CD4-positive, alpha-beta T cell (primary cell): ENCODE measurements at regions not wholly inside any gene's neighbourhood (a gene's known extent, or its start where the extent isn't known, plus 50 kb on each side); places are given as distances from the start of the nearest gene placed in this dataset.

Experiments used
- ATAC-seq: fragments of 200-7000 bp; cut with Tn5 transposase; one replicate; pipeline ENCODE4 v1.10.0; 2022; ENCODE audit warnings: mild to moderate bottlenecking; ENCODE audit not compliant: poor library complexity
- CTCF ChIA-PET: fragments of 350-600 bp; sonication (Branson Sonifier 250); formaldehyde crosslinking; loops from one replicate; lab custom pipeline; 2021; ENCODE audit warnings: antibody characterized with exemption, inconsistent platforms; lab: Charles Lee
- POLR2A ChIA-PET: fragments of 350-600 bp; sonication (Branson Sonifier 250); formaldehyde crosslinking; loops from one replicate; lab custom pipeline; 2021; ENCODE audit warnings: antibody characterized with exemption, inconsistent platforms; lab: Charles Lee
- DNase-seq, 14 experiments: peaks; one replicate each; pipeline ENCODE4 v3.0.0-alpha.2; 2013 to 2020; ENCODE audit warnings: mixed read lengths in 2 of 14
- H3K27ac ChIP-seq, 2 donors: one replicate each; pipeline versions ENCODE4 v1.5.1 to v1.7.0; 2013; ENCODE audit warnings: low read length in 2 of 2, low read depth in 1 of 2, mild to moderate bottlenecking in 1 of 2
- H3K27me3 ChIP-seq, 2 experiments: 1 replicate in 1 of 2; 2 replicates in 1 of 2; pipeline versions ENCODE4 v1.6.1 to v1.7.0; 2013; ENCODE audit warnings: low read length in 2 of 2, control low read depth in 1 of 2, mild to moderate bottlenecking in 1 of 2, moderate library complexity in 1 of 2; ENCODE audit not compliant: insufficient read depth in 2 of 2, control insufficient read depth in 1 of 2
- H3K36me3 ChIP-seq: one replicate; pipeline ENCODE4 v1.6.1; 2013; ENCODE audit warnings: low read length, control low read depth; ENCODE audit not compliant: insufficient read depth
- H3K4me1 ChIP-seq: one replicate; pipeline ENCODE4 v1.6.1; 2013; ENCODE audit warnings: low read length, control low read depth; ENCODE audit not compliant: insufficient read depth
- H3K4me3 ChIP-seq: one replicate; pipeline ENCODE4 v1.5.1; 2013; ENCODE audit warnings: mild to moderate bottlenecking, low read length, moderate library complexity
- H3K9me3 ChIP-seq, 2 experiments: 1 replicate in 1 of 2; 2 replicates in 1 of 2; pipeline versions ENCODE4 v1.6.1 to v1.7.0; 2013; ENCODE audit warnings: low read length in 2 of 2, mild to moderate bottlenecking in 2 of 2, control low read depth in 1 of 2, moderate library complexity in 1 of 2; ENCODE audit not compliant: control insufficient read depth in 1 of 2, insufficient read depth in 1 of 2
- H3K27ac Mint-ChIP-seq: one replicate; pipeline ENCODE4 v1.8.0; 2020; ENCODE audit warnings: mixed read lengths
- H3K27me3 Mint-ChIP-seq: one replicate; pipeline ENCODE4 v1.8.0; 2021; ENCODE audit warnings: mixed read lengths
- H3K36me3 Mint-ChIP-seq: one replicate; pipeline ENCODE4 v1.8.0; 2021; ENCODE audit warnings: low read depth, mixed read lengths
- H3K4me1 Mint-ChIP-seq: one replicate; pipeline ENCODE4 v1.8.0; 2021; ENCODE audit warnings: low read depth, mixed read lengths
- H3K4me3 Mint-ChIP-seq: one replicate; pipeline ENCODE4 v1.8.0; 2020; ENCODE audit warnings: mild to moderate bottlenecking, mixed read lengths
- H3K9me3 Mint-ChIP-seq: one replicate; pipeline ENCODE4 v1.8.0; 2020; ENCODE audit warnings: mixed read lengths
- CTCF ChIP-seq: fragments of 200-600 bp; IDR thresholded peaks from one replicate; pipeline ENCODE4 v1.8.0; 2022; ENCODE audit warnings: antibody characterized with exemption, mild to moderate bottlenecking
- intact Hi-C, 2 experiments: fragments of 100-400 bp; cut with DNase I in 1 of 2; cut with micrococcal nuclease in 1 of 2; formaldehyde crosslinking; loops; one replicate each; pipeline versions ENCODE4 v1.15.1 to v1.9.0; 2023 to 2025; cut with DNase I, micrococcal nuclease

- Histone ChIP-seq H3K9me3 (peaks cover 3 to 4% of the 10 kb centered on the region in 2 experiments), H3K36me3 (no peaks in the 10 kb centered on the region), H3K27ac (no peak overlapping the region), H3K4me3 (no peak overlapping the region), H3K27me3 (no peaks in the 10 kb centered on the region), H3K4me1 (no peaks in the 10 kb centered on the region)
- intact Hi-C loops: no loop called here
- Mint-ChIP-seq H3K27me3 (peaks cover 8% of the 10 kb centered on the region), H3K4me1 (no peaks in the 10 kb centered on the region), H3K9me3 (peaks cover 4% of the 10 kb centered on the region), H3K36me3 (no peaks in the 10 kb centered on the region), H3K27ac (no peak overlapping the region), H3K4me3 (no peak overlapping the region)
- TF ChIP-seq CTCF: no peak
- ATAC-seq: no peak
- no peak for DNase-seq
- ChIA-PET CTCF (no interaction called here), POLR2A (no interaction called here)
These were observed 361.0 kb upstream of the SULF2 start for GRCh38 chr20:48146308-48146707.

GRCh38 chr20:48143435-48144081 is 358.3 kb upstream of the SULF2 start:
- ChIA-PET CTCF (no interaction called here), POLR2A (no interaction called here)
- Histone ChIP-seq H3K36me3 (no peaks in the 10 kb centered on the region), H3K4me1 (no peaks in the 10 kb centered on the region), H3K27me3 (peaks cover 0 to 2% of the 10 kb centered on the region in 2 experiments), H3K9me3 (peaks cover 3 to 10% of the 10 kb centered on the region in 2 experiments), H3K4me3 (no peak overlapping the region), H3K27ac (no peak overlapping the region)
- intact Hi-C loops: no loop called here
- Mint-ChIP-seq H3K4me1 (no peaks in the 10 kb centered on the region), H3K9me3 (peaks cover 4% of the 10 kb centered on the region), H3K36me3 (no peaks in the 10 kb centered on the region), H3K27ac (no peak overlapping the region), H3K27me3 (peaks cover 19% of the 10 kb centered on the region), H3K4me3 (no peak overlapping the region)
- no peak for DNase-seq
- no peak for ATAC-seq
- no peak for TF ChIP-seq CTCF

GRCh38 chr20:48142516-48142773 is 357.2 kb upstream of the SULF2 start:
- ATAC-seq (no peak), DNase-seq (no peak)
- Histone ChIP-seq H3K4me1 (no peaks in the 10 kb centered on the region), H3K36me3 (no peaks in the 10 kb centered on the region), H3K27ac (no peak overlapping the region), H3K27me3 (peaks cover 0 to 2% of the 10 kb centered on the region in 2 experiments), H3K9me3 (peaks cover 3 to 10% of the 10 kb centered on the region in 2 experiments), H3K4me3 (no peak overlapping the region)
- POLR2A ChIA-PET: no interaction called here
- peaks cover 4% of the 10 kb centered on the region for H3K9me3 Mint-ChIP-seq
- H3K36me3 Mint-ChIP-seq: no peaks in the 10 kb centered on the region
- no peak overlapping the region for H3K27ac Mint-ChIP-seq
- no peak overlapping the region for H3K4me3 Mint-ChIP-seq
- intact Hi-C loops: no loop called here
- no peak for TF ChIP-seq CTCF
- no peaks in the 10 kb centered on the region for H3K4me1 Mint-ChIP-seq
- H3K27me3 Mint-ChIP-seq: peaks cover 26% of the 10 kb centered on the region
- CTCF ChIA-PET: no interaction called here
